CD4-positive, alpha-beta T cell (primary cell): ENCODE measurements at regions not wholly inside any gene's neighbourhood (a gene's known extent, or its start where the extent isn't known, plus 50 kb on each side); places are given as distances from the start of the nearest gene placed in this dataset.
A peak's percentile ranks its signal among the peaks of the same experiment; 100 is the strongest.

Source experiments
- ATAC-seq: fragments of 200-7000 bp; cut with Tn5 transposase; one replicate; pipeline ENCODE4 v1.10.0; 2022; ENCODE audit warnings: mild to moderate bottlenecking; ENCODE audit not compliant: poor library complexity
- CTCF ChIA-PET: fragments of 350-600 bp; sonication (Branson Sonifier 250); formaldehyde crosslinking; loops from one replicate; lab custom pipeline; 2021; ENCODE audit warnings: antibody characterized with exemption, inconsistent platforms; lab: Charles Lee
- POLR2A ChIA-PET: fragments of 350-600 bp; sonication (Branson Sonifier 250); formaldehyde crosslinking; loops from one replicate; lab custom pipeline; 2021; ENCODE audit warnings: antibody characterized with exemption, inconsistent platforms; lab: Charles Lee
- DNase-seq, 14 experiments: peaks; one replicate each; pipeline ENCODE4 v3.0.0-alpha.2; 2013 to 2020; ENCODE audit warnings: mixed read lengths in 2 of 14
- H3K27ac ChIP-seq, 2 donors: one replicate each; pipeline versions ENCODE4 v1.5.1 to v1.7.0; 2013; ENCODE audit warnings: low read length in 2 of 2, low read depth in 1 of 2, mild to moderate bottlenecking in 1 of 2
- H3K27me3 ChIP-seq, 2 experiments: 1 replicate in 1 of 2; 2 replicates in 1 of 2; pipeline versions ENCODE4 v1.6.1 to v1.7.0; 2013; ENCODE audit warnings: low read length in 2 of 2, control low read depth in 1 of 2, mild to moderate bottlenecking in 1 of 2, moderate library complexity in 1 of 2; ENCODE audit not compliant: insufficient read depth in 2 of 2, control insufficient read depth in 1 of 2
- H3K36me3 ChIP-seq: one replicate; pipeline ENCODE4 v1.6.1; 2013; ENCODE audit warnings: low read length, control low read depth; ENCODE audit not compliant: insufficient read depth
- H3K4me1 ChIP-seq: one replicate; pipeline ENCODE4 v1.6.1; 2013; ENCODE audit warnings: low read length, control low read depth; ENCODE audit not compliant: insufficient read depth
- H3K4me3 ChIP-seq: one replicate; pipeline ENCODE4 v1.5.1; 2013; ENCODE audit warnings: mild to moderate bottlenecking, low read length, moderate library complexity
- H3K9me3 ChIP-seq, 2 experiments: 1 replicate in 1 of 2; 2 replicates in 1 of 2; pipeline versions ENCODE4 v1.6.1 to v1.7.0; 2013; ENCODE audit warnings: low read length in 2 of 2, mild to moderate bottlenecking in 2 of 2, control low read depth in 1 of 2, moderate library complexity in 1 of 2; ENCODE audit not compliant: control insufficient read depth in 1 of 2, insufficient read depth in 1 of 2
- H3K27ac Mint-ChIP-seq: one replicate; pipeline ENCODE4 v1.8.0; 2020; ENCODE audit warnings: mixed read lengths
- H3K27me3 Mint-ChIP-seq: one replicate; pipeline ENCODE4 v1.8.0; 2021; ENCODE audit warnings: mixed read lengths
- H3K36me3 Mint-ChIP-seq: one replicate; pipeline ENCODE4 v1.8.0; 2021; ENCODE audit warnings: low read depth, mixed read lengths
- H3K4me1 Mint-ChIP-seq: one replicate; pipeline ENCODE4 v1.8.0; 2021; ENCODE audit warnings: low read depth, mixed read lengths
- H3K4me3 Mint-ChIP-seq: one replicate; pipeline ENCODE4 v1.8.0; 2020; ENCODE audit warnings: mild to moderate bottlenecking, mixed read lengths
- H3K9me3 Mint-ChIP-seq: one replicate; pipeline ENCODE4 v1.8.0; 2020; ENCODE audit warnings: mixed read lengths
- CTCF ChIP-seq: fragments of 200-600 bp; IDR thresholded peaks from one replicate; pipeline ENCODE4 v1.8.0; 2022; ENCODE audit warnings: antibody characterized with exemption, mild to moderate bottlenecking
- intact Hi-C, 2 experiments: fragments of 100-400 bp; cut with DNase I in 1 of 2; cut with micrococcal nuclease in 1 of 2; formaldehyde crosslinking; loops; one replicate each; pipeline versions ENCODE4 v1.15.1 to v1.9.0; 2023 to 2025; cut with DNase I, micrococcal nuclease

- no peaks in the 10 kb centered on the region for H3K9me3 Mint-ChIP-seq
- POLR2A ChIA-PET: no interaction called here
- CTCF ChIA-PET: interaction anchor here (0.6 kb wide), 1 partner anchor 350 kb away, joined by 3 read pairs; no protein-coding TSS in a partner anchor
- no peak for TF ChIP-seq CTCF
- no peaks in the 10 kb centered on the region for H3K4me1 Mint-ChIP-seq
- H3K4me3 Mint-ChIP-seq: no peak overlapping the region
- H3K27me3 ChIP-seq: no peaks in the 10 kb centered on the region
- H3K27ac ChIP-seq: no peak overlapping the region
- DNase-seq (no peak), ATAC-seq (no peak)
- H3K4me3 ChIP-seq: no peak overlapping the region
- H3K36me3 Mint-ChIP-seq: no peaks in the 10 kb centered on the region
- H3K36me3 ChIP-seq: no peaks in the 10 kb centered on the region
- intact Hi-C loops: no loop called here
- no peaks in the 10 kb centered on the region for H3K27me3 Mint-ChIP-seq
- no peaks in the 10 kb centered on the region for H3K9me3 ChIP-seq
- H3K4me1 ChIP-seq: no peaks in the 10 kb centered on the region
- H3K27ac Mint-ChIP-seq: no peak overlapping the region
These were observed 173.5 kb downstream of the KLF13 start for GRCh38 chr15:31499953-31500765.

GRCh38 chr15:31500766-31501449, 174.3 kb downstream of the KLF13 start:
- Mint-ChIP-seq H3K27me3 (no peaks in the 10 kb centered on the region), H3K4me1 (no peaks in the 10 kb centered on the region), H3K4me3 (no peak overlapping the region), H3K36me3 (no peaks in the 10 kb centered on the region), H3K27ac (no peak overlapping the region), H3K9me3 (no peaks in the 10 kb centered on the region)
- no peaks in the 10 kb centered on the region for H3K36me3 ChIP-seq
- H3K27me3 ChIP-seq: no peaks in the 10 kb centered on the region
- POLR2A ChIA-PET: no interaction called here
- H3K4me3 ChIP-seq: no peak overlapping the region
- H3K4me1 ChIP-seq: no peaks in the 10 kb centered on the region
- no peaks in the 10 kb centered on the region for H3K9me3 ChIP-seq
- DNase-seq (no peak), ATAC-seq (no peak)
- intact Hi-C loops: no loop called here
- no peak for TF ChIP-seq CTCF
- no peak overlapping the region for H3K27ac ChIP-seq
- CTCF ChIA-PET: interaction anchor here (0.6 kb wide), 1 partner anchor 349 kb away, joined by 3 read pairs; no protein-coding TSS in a partner anchor

GRCh38 chr15:31501536-31502157, 175.0 kb downstream of the KLF13 start:
- Mint-ChIP-seq H3K9me3 (no peaks in the 10 kb centered on the region), H3K27ac (no peak overlapping the region), H3K27me3 (no peaks in the 10 kb centered on the region), H3K4me3 (no peak overlapping the region), H3K4me1 (no peaks in the 10 kb centered on the region), H3K36me3 (no peaks in the 10 kb centered on the region)
- POLR2A ChIA-PET: no interaction called here
- intact Hi-C loops: no loop called here
- H3K4me3 ChIP-seq: no peak overlapping the region
- ATAC-seq (no peak), DNase-seq (peak in 1 of 14 experiments; percentile 5)
- no peaks in the 10 kb centered on the region for H3K9me3 ChIP-seq
- CTCF ChIA-PET: no interaction called here
- no peak for TF ChIP-seq CTCF
- H3K4me1 ChIP-seq: no peaks in the 10 kb centered on the region
- H3K36me3 ChIP-seq: no peaks in the 10 kb centered on the region
- no peaks in the 10 kb centered on the region for H3K27me3 ChIP-seq
- no peak overlapping the region for H3K27ac ChIP-seq
